GM18907 (cell line): ENCODE measurements at regions not wholly inside any gene's neighbourhood (a gene's known extent, or its start where the extent isn't known, plus 50 kb on each side); places are given as distances from the start of the nearest gene placed in this dataset.
A peak's percentile ranks its signal among the peaks of the same experiment; 100 is the strongest.

Experiments used
- ATAC-seq: cut with Tn5 transposase; IDR thresholded peaks from one replicate; pipeline ENCODE4 v1.9.1; 2021; ENCODE audit warnings: mild to moderate bottlenecking, moderate library complexity; ENCODE audit not compliant: unreplicated experiment

GRCh38 chr21:41037936-41038335 is 130.0 kb upstream of the BACE2 start:
- ATAC-seq: no peak

GRCh38 chr21:41043014-41043413 is 124.9 kb upstream of the BACE2 start:
- ATAC-seq: no peak

GRCh38 chr21:41045534-41046268 is 122.3 kb upstream of the BACE2 start:
- no peak for ATAC-seq

- no peak for ATAC-seq
Measured at GRCh38 chr21:41048145-41048544, 119.8 kb upstream of the BACE2 start.

- no peak for ATAC-seq
Measured at GRCh38 chr21:41048623-41049022, 119.3 kb upstream of the BACE2 start.

GRCh38 chr21:41052820-41053555 is 115.0 kb upstream of the BACE2 start:
- ATAC-seq: no peak

GRCh38 chr21:41054018-41054578 is 113.9 kb upstream of the BACE2 start:
- no peak for ATAC-seq

GRCh38 chr21:41055266-41055665 is 112.7 kb upstream of the BACE2 start:
- ATAC-seq: no peak

GRCh38 chr21:41059871-41060270 is 108.1 kb upstream of the BACE2 start:
- ATAC-seq: no peak

- ATAC-seq: no peak
Measured at GRCh38 chr21:41061701-41062100, 106.3 kb upstream of the BACE2 start.

- no peak for ATAC-seq
Measured at GRCh38 chr21:41064334-41064791, 103.6 kb upstream of the BACE2 start.

GRCh38 chr21:41064951-41065350 is 103.0 kb upstream of the BACE2 start:
- ATAC-seq: no peak

GRCh38 chr21:41065539-41065938 is 102.4 kb upstream of the BACE2 start:
- no peak for ATAC-seq

- no peak for ATAC-seq
Measured at GRCh38 chr21:41066086-41066938, 101.6 kb upstream of the BACE2 start.

- no peak for ATAC-seq
Measured at GRCh38 chr21:41067709-41068108, 100.3 kb upstream of the BACE2 start.

- peak; percentile 5 for ATAC-seq
Measured at GRCh38 chr21:41068496-41068895, 99.5 kb upstream of the BACE2 start.

- peak; percentile 77 for ATAC-seq
Measured at GRCh38 chr21:41068967-41069642, 98.9 kb upstream of the BACE2 start.

GRCh38 chr21:41070284-41070683 is 97.7 kb upstream of the BACE2 start:
- ATAC-seq: no peak

GRCh38 chr21:41071258-41072171 is 96.4 kb upstream of the BACE2 start:
- ATAC-seq: no peak
